ENCODE measurements at regions not wholly inside any gene's neighbourhood (a gene's known extent, or its start where the extent isn't known, plus 50 kb on each side); places are given as distances from the start of the nearest gene placed in this dataset.
"Not testable (repeated sequence)": the region's sequence is repeated elsewhere in the genome, so short reads cannot be mapped to it uniquely, and the experiment has no call there.

- H3K9me3 Mint-ChIP-seq (ENCODE audit: unreplicated experiment): no peaks in the 10 kb centered on the region
- no peak overlapping the region for H3K27ac Mint-ChIP-seq (ENCODE audit: low read depth, unreplicated experiment)
- H3K4me1 Mint-ChIP-seq (ENCODE audit: insufficient read depth, unreplicated experiment): peaks cover under 1% of the 10 kb centered on the region
- no peak for DNase-seq (ENCODE audit: unreplicated experiment)
- H3K4me3 Mint-ChIP-seq (ENCODE audit: unreplicated experiment): no peak overlapping the region
- TF ChIP-seq CTCF (IDR thresholded peaks at IDR 0.05; ENCODE audit: unreplicated experiment): no peak
- CTCF ChIA-PET: interaction anchor here (0.9 kb wide), 1 partner anchor 46 kb away, joined by 3 read pairs; no protein-coding TSS in a partner anchor
- POLR2A ChIA-PET: no interaction called here
- BruUV-seq (replicated peaks): no TSS peak
- intact Hi-C loops (cut with micrococcal nuclease): no loop called here
- no peaks in the 10 kb centered on the region for H3K27me3 Mint-ChIP-seq (ENCODE audit: insufficient read depth, unreplicated experiment)
- H3K36me3 Mint-ChIP-seq (ENCODE audit: insufficient read depth, unreplicated experiment): no peaks in the 10 kb centered on the region
Observed at GRCh38 chr4:67286724-67287123, 258.6 kb downstream of the CENPC start.

GRCh38 chr4:67282749-67283148 lies 262.6 kb downstream of the CENPC start:
- Mint-ChIP-seq H3K27me3 (ENCODE audit: insufficient read depth, unreplicated experiment) (no peaks in the 10 kb centered on the region), H3K27ac (ENCODE audit: low read depth, unreplicated experiment) (no peak overlapping the region), H3K4me1 (ENCODE audit: insufficient read depth, unreplicated experiment) (no peaks in the 10 kb centered on the region), H3K36me3 (ENCODE audit: insufficient read depth, unreplicated experiment) (no peaks in the 10 kb centered on the region), H3K4me3 (ENCODE audit: unreplicated experiment) (no peak overlapping the region), H3K9me3 (ENCODE audit: unreplicated experiment) (no peaks in the 10 kb centered on the region)
- intact Hi-C loops (cut with micrococcal nuclease): no loop called here
- BruUV-seq (replicated peaks): no TSS peak
- no peak for DNase-seq (ENCODE audit: unreplicated experiment)
- ChIA-PET POLR2A (no interaction called here), CTCF (no interaction called here)
- TF ChIP-seq CTCF (IDR thresholded peaks at IDR 0.05; ENCODE audit: unreplicated experiment): no peak

GRCh38 chr4:67275179-67275750 lies 270.0 kb downstream of the CENPC start:
- H3K27me3 Mint-ChIP-seq (ENCODE audit: insufficient read depth, unreplicated experiment): no peaks in the 10 kb centered on the region
- H3K9me3 Mint-ChIP-seq (ENCODE audit: unreplicated experiment): peaks cover 15% of the 10 kb centered on the region
- intact Hi-C loops (cut with micrococcal nuclease): no loop called here
- BruUV-seq (replicated peaks): no TSS peak
- no peaks in the 10 kb centered on the region for H3K4me1 Mint-ChIP-seq (ENCODE audit: insufficient read depth, unreplicated experiment)
- CTCF ChIA-PET: no interaction called here
- DNase-seq (ENCODE audit: unreplicated experiment): no peak
- H3K36me3 Mint-ChIP-seq (ENCODE audit: insufficient read depth, unreplicated experiment): no peaks in the 10 kb centered on the region
- no peak overlapping the region for H3K4me3 Mint-ChIP-seq (ENCODE audit: unreplicated experiment)
- no peak overlapping the region for H3K27ac Mint-ChIP-seq (ENCODE audit: low read depth, unreplicated experiment)
- TF ChIP-seq CTCF (IDR thresholded peaks at IDR 0.05; ENCODE audit: unreplicated experiment): no peak
- POLR2A ChIA-PET: no interaction called here

- POLR2A ChIA-PET: not testable (repeated sequence)
Observed at GRCh38 chr4:67274671-67275070, 270.6 kb downstream of the CENPC start.

GRCh38 chr4:67273666-67274065 lies 271.6 kb downstream of the CENPC start:
- no peak for DNase-seq (ENCODE audit: unreplicated experiment)
- no TSS peak for BruUV-seq (replicated peaks)
- H3K4me3 Mint-ChIP-seq (ENCODE audit: unreplicated experiment): no peak overlapping the region
- peaks cover 15% of the 10 kb centered on the region for H3K9me3 Mint-ChIP-seq (ENCODE audit: unreplicated experiment)
- H3K27ac Mint-ChIP-seq (ENCODE audit: low read depth, unreplicated experiment): no peak overlapping the region
- H3K27me3 Mint-ChIP-seq (ENCODE audit: insufficient read depth, unreplicated experiment): no peaks in the 10 kb centered on the region
- no peak for TF ChIP-seq CTCF (IDR thresholded peaks at IDR 0.05; ENCODE audit: unreplicated experiment)
- ChIA-PET POLR2A (interaction anchor here (1.2 kb wide), 1 partner anchor 8 kb away, joined by 3 read pairs; no protein-coding TSS in a partner anchor), CTCF (no interaction called here)
- no peaks in the 10 kb centered on the region for H3K4me1 Mint-ChIP-seq (ENCODE audit: insufficient read depth, unreplicated experiment)
- no peaks in the 10 kb centered on the region for H3K36me3 Mint-ChIP-seq (ENCODE audit: insufficient read depth, unreplicated experiment)
- intact Hi-C loops (cut with micrococcal nuclease): no loop called here

More at GRCh38 chr4:67274671-67275070, 270.6 kb downstream of the CENPC start:
- DNase-seq (ENCODE audit: unreplicated experiment); H3K27me3 Mint-ChIP-seq (ENCODE audit: insufficient read depth, unreplicated experiment); H3K36me3 Mint-ChIP-seq (ENCODE audit: insufficient read depth, unreplicated experiment); intact Hi-C loops (cut with micrococcal nuclease); BruUV-seq (replicated peaks); H3K4me1 Mint-ChIP-seq (ENCODE audit: insufficient read depth, unreplicated experiment); H3K4me3 Mint-ChIP-seq (ENCODE audit: unreplicated experiment); CTCF ChIA-PET; H3K27ac Mint-ChIP-seq (ENCODE audit: low read depth, unreplicated experiment): not testable (repeated sequence)
- peaks cover 15% of the 10 kb centered on the region for H3K9me3 Mint-ChIP-seq (ENCODE audit: unreplicated experiment)
